Fibroblast of skin of right biceps (primary cell): ENCODE measurements at regions not wholly inside any gene's neighbourhood (a gene's known extent, or its start where the extent isn't known, plus 50 kb on each side); places are given as distances from the start of the nearest gene placed in this dataset.
"Not testable (repeated sequence)": the region's sequence is repeated elsewhere in the genome, so short reads cannot be mapped to it uniquely, and the experiment has no call there.

Experiments used
- DNase-seq: peaks from one replicate; pipeline ENCODE4 v3.0.0-alpha.2; 2013

DNA sequence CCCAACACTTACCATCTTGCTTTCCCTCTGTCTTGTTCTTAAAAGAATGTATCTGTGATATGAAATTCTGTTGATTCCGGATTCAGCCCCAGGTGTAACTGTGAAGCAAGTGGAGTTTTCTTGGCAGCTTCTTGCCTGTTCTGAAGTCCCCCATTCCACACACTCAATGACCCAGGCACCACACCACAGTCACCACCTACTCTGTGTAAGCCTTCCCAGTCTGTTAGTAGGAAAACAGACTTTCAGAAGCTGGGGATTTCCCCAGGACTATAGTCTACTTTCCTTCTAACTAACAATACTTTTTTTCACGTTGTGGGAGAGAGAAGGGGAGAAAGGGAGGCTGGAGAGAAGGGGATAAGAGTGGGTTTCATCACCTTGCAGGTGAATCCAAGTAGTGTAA, 299.1 kb upstream of the PROX1 start:
- no peak for DNase-seq

- DNase-seq = no peak
Observed at GRCh38 chr1:213689260-213689659, 298.5 kb upstream of the PROX1 start.

DNA sequence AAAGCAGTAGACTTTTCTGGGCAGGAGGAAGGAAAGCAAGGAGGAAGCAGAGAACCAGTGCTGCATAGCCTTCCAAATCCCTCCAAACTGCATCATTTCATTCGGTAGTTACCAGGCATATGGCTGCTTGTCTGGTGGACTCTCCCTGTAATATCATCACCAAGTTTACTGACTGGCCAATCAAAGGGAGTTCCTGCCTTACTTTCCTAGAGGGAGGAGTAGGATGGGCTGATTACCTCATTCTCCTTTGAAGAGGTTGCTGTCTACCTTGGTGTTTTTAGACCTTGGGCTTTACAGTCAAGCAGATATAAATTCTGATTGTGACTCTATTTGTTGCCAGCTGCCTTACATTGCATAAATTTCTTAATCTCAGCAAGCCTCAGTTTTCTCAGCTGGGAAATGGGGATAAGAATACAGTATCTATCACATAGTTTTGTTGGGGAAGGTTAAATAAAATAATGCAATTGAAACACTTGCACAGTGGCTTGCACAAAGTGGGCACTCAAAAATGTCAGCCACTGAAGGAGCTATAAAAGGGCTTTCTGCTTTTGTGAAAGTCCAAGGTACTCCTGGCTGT, 297.3 kb upstream of the PROX1 start:
- DNase-seq = no peak

- DNase-seq = no peak
Observed at GRCh38 chr1:213692321-213692720, 295.5 kb upstream of the PROX1 start.

DNA sequence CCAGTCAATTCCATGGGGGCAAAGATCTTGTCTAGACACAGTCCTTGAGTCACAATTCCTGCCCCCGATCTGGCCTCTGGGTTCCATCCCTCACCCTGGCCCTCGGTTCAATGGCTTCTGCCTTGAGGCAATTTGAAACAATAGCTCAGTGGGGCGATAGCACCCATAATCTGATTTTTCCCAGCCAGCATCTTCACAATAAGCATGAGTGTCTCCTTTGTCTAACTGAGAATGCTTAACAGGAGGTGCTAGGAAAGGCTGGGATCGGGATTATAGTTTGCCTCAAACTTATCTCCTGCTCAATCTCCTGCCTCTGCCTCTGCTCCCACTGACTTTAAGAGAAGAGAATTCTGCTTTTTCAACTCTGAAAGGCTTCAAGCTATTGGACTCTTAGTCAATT, 293.9 kb upstream of the PROX1 start:
- DNase-seq = no peak

- no peak for DNase-seq
Observed at GRCh38 chr1:213697192-213697802, 290.5 kb upstream of the PROX1 start.

- DNase-seq = no peak
Observed at GRCh38 chr1:213698092-213698702, 289.6 kb upstream of the PROX1 start.

GRCh38 chr1:213702703-213703102, 285.1 kb upstream of the PROX1 start:
- DNase-seq = no peak

- no peak for DNase-seq
Observed at GRCh38 chr1:213704941-213705340, 282.8 kb upstream of the PROX1 start.

DNA sequence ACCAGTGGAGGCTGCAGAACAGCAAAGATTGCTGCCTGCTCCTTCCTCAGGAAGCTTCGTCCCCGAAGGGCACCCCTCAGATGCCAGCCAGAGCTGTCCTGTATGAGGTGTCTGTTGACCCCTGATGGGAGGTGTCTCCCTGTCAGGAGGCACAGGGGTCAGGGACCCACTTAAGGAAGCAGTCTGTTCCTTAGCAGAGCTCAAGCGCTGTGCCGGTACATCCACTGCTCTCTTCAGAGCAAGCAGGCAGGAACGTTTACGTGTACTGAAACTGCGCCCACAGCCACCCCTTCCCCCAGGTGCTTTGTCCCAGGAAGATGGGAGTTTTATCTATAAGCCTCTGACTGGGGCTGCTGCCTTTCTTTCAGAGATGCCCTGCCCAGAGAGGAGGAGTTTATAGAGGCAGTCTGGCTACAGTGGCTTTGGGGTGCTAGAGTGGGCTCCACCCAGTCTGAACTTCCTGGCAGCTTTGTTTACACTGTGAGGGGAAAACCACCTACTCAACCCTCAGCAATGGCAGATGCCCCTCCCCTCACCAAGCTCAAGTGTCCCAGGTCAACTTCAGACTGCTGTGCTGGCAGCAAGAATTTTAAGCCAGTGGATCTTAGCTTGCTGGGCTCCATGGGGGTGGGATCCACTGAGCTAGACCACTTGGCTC, 275.8 kb upstream of the PROX1 start:
- not testable (repeated sequence) for DNase-seq

- DNase-seq = no peak
Observed at GRCh38 chr1:213714645-213715044, 273.1 kb upstream of the PROX1 start.

DNA sequence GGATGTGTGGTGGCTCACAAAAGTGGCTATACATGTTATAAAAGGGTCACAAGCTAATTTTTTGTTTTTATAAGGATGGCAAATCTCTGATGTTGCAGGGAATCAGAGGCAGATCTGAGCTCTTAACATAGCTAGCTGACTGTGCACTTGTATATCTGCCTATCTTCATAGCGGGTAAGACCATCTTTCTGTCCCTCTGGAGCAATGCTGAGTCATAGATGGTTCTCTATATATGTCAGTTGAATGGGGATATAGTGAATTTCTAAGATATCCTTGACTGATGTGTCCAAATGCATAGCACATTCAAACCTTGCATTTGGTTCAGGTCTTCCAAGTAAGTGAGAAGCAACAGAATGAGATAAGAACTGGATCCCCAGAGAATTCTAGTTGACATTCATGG, 272.6 kb upstream of the PROX1 start:
- DNase-seq = no peak

- no peak for DNase-seq
Observed at GRCh38 chr1:213719462-213719861, 268.3 kb upstream of the PROX1 start.

DNA sequence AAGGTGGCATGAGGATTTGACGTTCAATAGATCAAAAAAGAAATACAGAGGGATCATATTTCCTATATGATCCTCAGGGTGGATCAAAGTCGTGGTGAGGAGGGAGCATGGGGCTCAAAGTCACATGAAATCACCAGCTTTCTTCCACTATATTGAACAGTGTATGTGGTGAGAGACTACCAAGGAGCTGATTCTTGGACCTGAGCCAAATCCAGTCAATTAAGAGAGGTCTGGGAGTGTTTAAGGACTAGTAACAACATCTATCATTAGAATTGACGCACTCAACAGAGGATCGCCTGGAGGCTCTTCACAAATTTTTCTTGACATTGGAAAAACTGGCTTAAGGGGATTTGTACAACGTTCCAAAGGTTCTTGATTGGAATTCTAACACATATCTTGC, 267.7 kb upstream of the PROX1 start:
- no peak for DNase-seq

GRCh38 chr1:213723187-213723586, 264.6 kb upstream of the PROX1 start:
- DNase-seq = no peak

DNA sequence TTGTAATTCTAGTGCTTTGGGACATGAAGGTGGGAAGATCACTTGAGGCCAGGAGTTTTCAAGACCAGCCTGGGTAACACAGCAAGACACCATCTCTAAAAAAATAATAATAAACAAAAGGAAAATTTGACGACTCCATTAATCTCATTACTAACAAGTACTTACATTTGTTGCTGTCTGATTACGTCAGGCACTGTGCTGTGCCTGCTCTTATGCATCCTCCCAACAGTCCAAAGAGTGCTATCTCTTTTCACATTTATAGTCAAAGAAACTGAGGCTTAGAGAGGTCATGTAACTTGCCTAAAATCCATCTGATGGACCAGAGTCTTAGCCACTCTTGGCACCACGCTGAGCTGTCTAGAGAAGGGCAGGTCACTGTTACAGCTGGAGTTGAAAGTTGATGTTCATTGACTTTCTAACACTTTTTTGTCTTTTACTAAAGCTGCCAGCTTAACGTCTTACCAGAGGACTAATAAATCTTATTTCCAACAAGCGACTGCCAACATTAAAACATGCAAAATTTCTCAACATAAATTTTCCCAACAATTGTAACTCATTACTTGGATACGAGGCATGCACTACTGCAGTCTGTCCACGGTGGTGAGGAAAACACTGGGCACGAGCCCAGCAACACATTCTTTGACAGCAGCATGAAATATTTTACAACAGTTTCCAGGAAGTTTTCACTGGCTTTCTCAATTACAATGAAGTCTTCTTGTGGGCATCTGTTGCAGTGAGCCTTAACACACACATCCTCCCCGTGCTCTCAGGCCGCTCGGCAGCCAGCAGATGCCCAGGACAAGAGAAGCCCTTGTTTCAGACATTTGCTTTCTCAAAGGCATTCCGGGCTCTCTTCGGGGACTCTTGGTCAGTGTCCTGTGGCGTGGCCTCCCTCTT, 262.9 kb upstream of the PROX1 start:
- DNase-seq = peak; percentile 56

- no peak for DNase-seq
Observed at GRCh38 chr1:213727853-213728592, 259.8 kb upstream of the PROX1 start.

- DNase-seq = no peak
Observed at GRCh38 chr1:213728593-213729536, 258.9 kb upstream of the PROX1 start.

- no peak for DNase-seq
Observed at GRCh38 chr1:213733705-213734104, 254.1 kb upstream of the PROX1 start.

DNA sequence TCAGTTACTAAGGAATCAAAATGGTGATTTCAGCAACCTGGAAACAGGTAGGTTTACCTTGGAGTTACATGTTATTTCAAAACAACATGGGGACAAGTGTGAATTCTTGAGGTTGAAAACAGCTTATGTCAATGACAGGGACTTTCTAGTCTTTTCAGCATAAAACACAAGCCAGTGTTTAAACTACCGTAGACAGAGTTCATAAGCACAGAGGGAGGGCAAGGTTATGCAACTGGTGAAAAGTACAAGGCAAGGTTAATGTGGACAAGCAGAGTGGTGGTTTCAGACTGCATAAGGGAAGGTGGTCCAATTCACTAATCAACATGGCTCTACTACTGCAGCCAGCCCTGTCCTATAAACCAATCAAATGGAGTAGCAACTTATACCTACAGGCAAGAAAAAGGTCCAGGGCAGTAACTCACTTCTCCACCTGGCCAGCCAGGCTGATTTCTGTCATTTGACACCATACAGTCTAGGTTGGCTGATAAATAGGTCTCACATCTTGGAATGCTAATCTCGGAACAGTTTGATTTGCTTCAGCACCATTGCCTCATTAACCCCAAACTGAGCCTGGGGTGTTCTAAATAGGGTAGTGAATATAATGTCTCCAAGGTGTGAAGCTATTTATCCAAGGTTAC, 250.3 kb upstream of the PROX1 start:
- no peak for DNase-seq

DNA sequence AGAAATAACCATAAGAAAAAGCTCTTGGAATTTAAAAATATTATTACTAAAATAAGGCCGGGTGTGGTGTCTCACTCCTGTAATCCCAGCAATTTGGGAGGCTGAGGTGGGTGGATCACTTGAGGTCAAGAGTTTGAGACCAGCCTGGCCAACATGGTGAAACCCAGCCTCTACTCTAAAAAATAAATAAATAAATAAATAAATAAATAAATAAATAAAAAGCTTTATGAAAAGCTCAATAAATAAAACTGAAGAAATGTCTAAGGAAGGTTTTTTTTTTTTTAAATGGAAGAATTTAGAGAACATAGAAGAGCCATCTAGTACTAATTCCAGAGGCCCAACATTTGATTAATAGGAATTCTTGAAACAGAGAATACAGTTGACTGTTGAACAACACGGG, 249.1 kb upstream of the PROX1 start:
- no peak for DNase-seq
